Liver (tissue), 8 donors: ENCODE measurements at regions not wholly inside any gene's neighbourhood (a gene's known extent, or its start where the extent isn't known, plus 50 kb on each side); places are given as distances from the start of the nearest gene placed in this dataset.

Source experiments
- DNase-seq: peaks from one replicate; pipeline ENCODE4 v3.0.0-alpha.2; 2017; ENCODE audit warnings: low spot score
- H3K27ac ChIP-seq, 2 donors: one replicate each; pipeline ENCODE4 v1.7.0; 2013; ENCODE audit warnings: inconsistent platforms in 2 of 2, low read length in 2 of 2, control low read depth in 1 of 2, low read depth in 1 of 2, mild to moderate bottlenecking in 1 of 2
- H3K27me3 ChIP-seq, 4 donors: one replicate each; pipeline versions ENCODE4 v1.6.1 to v1.7.0; 2013; ENCODE audit warnings: low read length in 3 of 4, inconsistent platforms in 1 of 4, mild to moderate bottlenecking in 1 of 4, moderate library complexity in 1 of 4; ENCODE audit not compliant: control insufficient read depth in 4 of 4, insufficient read depth in 4 of 4
- H3K36me3 ChIP-seq, 4 donors: one replicate each; pipeline versions ENCODE4 v1.6.1 to v1.7.0; 2013; ENCODE audit warnings: low read length in 3 of 4, mild to moderate bottlenecking in 3 of 4, low read depth in 1 of 4, moderate library complexity in 1 of 4; ENCODE audit not compliant: control insufficient read depth in 4 of 4, insufficient read depth in 3 of 4
- H3K4me1 ChIP-seq, 4 donors: one replicate each; pipeline versions ENCODE4 v1.6.1 to v1.7.0; 2013; ENCODE audit warnings: low read length in 3 of 4, mild to moderate bottlenecking in 3 of 4, moderate library complexity in 1 of 4; ENCODE audit not compliant: control insufficient read depth in 4 of 4, insufficient read depth in 4 of 4
- H3K4me3 ChIP-seq, 3 donors: one replicate each; pipeline versions ENCODE4 v1.6.1 to v1.7.0; 2013; ENCODE audit warnings: low read length in 3 of 3, control low read depth in 1 of 3, low read depth in 1 of 3, mild to moderate bottlenecking in 1 of 3
- H3K9ac ChIP-seq, 2 donors: one replicate each; pipeline ENCODE4 v1.7.0; 2013; ENCODE audit warnings: low read length in 2 of 2, mild to moderate bottlenecking in 2 of 2, moderate library complexity in 2 of 2, control low read depth in 1 of 2, low read depth in 1 of 2
- H3K9me3 ChIP-seq, 4 donors: one replicate each; pipeline versions ENCODE4 v1.6.1 to v1.7.0; 2013; ENCODE audit warnings: low read length in 3 of 4; ENCODE audit not compliant: control insufficient read depth in 4 of 4
- EGR1 ChIP-seq, 2 donors: IDR thresholded peaks; 2 replicates each; pipeline ENCODE4 v1.6.1; 2016 to 2018; ENCODE audit warnings: antibody characterized with exemption in 2 of 2, low read depth in 2 of 2
- FOXA1 ChIP-seq: IDR thresholded peaks from 2 replicates; pipeline ENCODE4 v1.6.1; 2016; ENCODE audit warnings: antibody characterized with exemption
- FOXA2 ChIP-seq: IDR thresholded peaks from 2 replicates; pipeline ENCODE4 v1.6.1; 2016; ENCODE audit warnings: antibody characterized with exemption
- GABPA ChIP-seq, 2 donors: IDR thresholded peaks in 1 of 2; conservative IDR thresholded peaks in 1 of 2; 2 replicates each; pipeline ENCODE4 v1.6.1; 2016; ENCODE audit warnings: antibody characterized with exemption in 2 of 2, mild to moderate bottlenecking in 1 of 2, moderate library complexity in 1 of 2
- HNF4A ChIP-seq, 2 donors: conservative IDR thresholded peaks; 2 replicates each; pipeline ENCODE4 v1.6.1; 2016; ENCODE audit warnings: antibody characterized with exemption in 2 of 2, mild to moderate bottlenecking in 2 of 2
- HNF4G ChIP-seq: IDR thresholded peaks from 2 replicates; pipeline ENCODE4 v1.6.1; 2016; ENCODE audit warnings: antibody characterized with exemption
- JUND ChIP-seq, 2 donors: IDR thresholded peaks; 2 replicates each; pipeline ENCODE4 v1.6.1; 2016; ENCODE audit warnings: antibody characterized with exemption in 2 of 2
- NR2F2 ChIP-seq: IDR thresholded peaks from 2 replicates; pipeline ENCODE4 v1.6.1; 2016; ENCODE audit warnings: antibody characterized with exemption
- RAD21 ChIP-seq, 2 donors: IDR thresholded peaks; 2 replicates each; pipeline ENCODE4 v1.6.1; 2016; ENCODE audit warnings: antibody characterized with exemption in 2 of 2, mild to moderate bottlenecking in 2 of 2
- RXRA ChIP-seq, 2 donors: IDR thresholded peaks; 2 replicates each; pipeline ENCODE4 v1.6.1; 2017 to 2018; ENCODE audit warnings: antibody characterized with exemption in 2 of 2, mild to moderate bottlenecking in 1 of 2
- SP1 ChIP-seq: IDR thresholded peaks from 2 replicates; pipeline ENCODE4 v1.6.1; 2018; ENCODE audit warnings: antibody characterized with exemption, mild to moderate bottlenecking
- TAF1 ChIP-seq: conservative IDR thresholded peaks from 2 replicates; pipeline ENCODE4 v1.6.1; 2016; ENCODE audit warnings: antibody characterized with exemption, mild to moderate bottlenecking
- YY1 ChIP-seq: IDR thresholded peaks from 2 replicates; pipeline ENCODE4 v1.6.1; 2016; ENCODE audit warnings: antibody characterized with exemption, mild to moderate bottlenecking
- WGBS: extraction: QIAGEN DNeasy Blood & Tissue Kit; methylation state at CpG from one replicate; pipeline ENCODE4 v1.1.7; 2013; 5-methylcytosine and 5-hydroxymethylcytosine counted together
- TF ChIP-seq, protein P1 (sequence below): fragments of 150-350 bp; IDR thresholded peaks from 2 replicates; pipeline ENCODE4 v1.5.1; 2017; ENCODE audit warnings: improper control_type of control experiment, low read depth, low read length; ENCODE audit not compliant: missing input control
- TF ChIP-seq, protein P2 (sequence below): IDR thresholded peaks from 2 replicates; pipeline ENCODE4 v1.6.1; 2016; ENCODE audit warnings: antibody characterized with exemption, mild to moderate bottlenecking
- TF ChIP-seq, protein P3 (sequence below): IDR thresholded peaks from 2 replicates; pipeline ENCODE4 v1.6.1; 2016; ENCODE audit warnings: antibody characterized with exemption
- TF ChIP-seq, protein P4 (sequence below): IDR thresholded peaks from 2 replicates; pipeline ENCODE4 v1.6.1; 2016; ENCODE audit warnings: antibody characterized with exemption
- TF ChIP-seq, protein P5 (sequence below): IDR thresholded peaks from 2 replicates; pipeline ENCODE4 v1.6.1; 2016; ENCODE audit warnings: antibody characterized with exemption
- donor health status: healthy.
- donor health status: healthy.
- donor health status: healthy.
- donor health status: healthy.
- donor health status: healthy.

DNA sequence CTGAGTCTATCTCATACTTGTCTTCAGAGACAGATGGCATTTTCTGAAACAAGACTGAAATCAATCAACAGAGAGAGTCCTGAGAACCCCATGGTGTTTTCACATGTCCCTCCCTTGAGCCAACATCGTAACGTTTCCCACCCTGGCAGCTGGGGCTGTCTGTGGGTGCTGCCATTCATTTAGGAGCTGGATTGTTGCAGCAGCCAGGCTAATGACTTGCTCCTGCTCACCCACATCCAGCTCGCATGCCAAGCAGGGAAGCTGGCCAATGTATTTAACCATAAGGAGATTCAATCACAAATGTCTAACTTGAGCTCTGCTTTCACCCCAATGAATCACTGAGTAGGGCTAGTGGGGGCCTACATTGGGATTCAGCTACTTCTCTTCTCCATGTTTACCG is 146.1 kb downstream of the ADRA2A start:
- Histone ChIP-seq H3K4me3 (no peak overlapping the region), H3K4me1 (no peaks in the 10 kb centered on the region), H3K9ac (no peak overlapping the region), H3K27ac (no peak overlapping the region), H3K27me3 (peaks cover 0 to 7% (median 2%) of the 10 kb centered on the region in 4 donors), H3K36me3 (no peaks in the 10 kb centered on the region), H3K9me3 (peaks cover 0 to 1% (median 0%) of the 10 kb centered on the region in 4 donors)
- no peak for DNase-seq
- TF ChIP-seq RAD21 (IDR thresholded peaks at IDR 0.05) (no peak), FOXA1 (no peak), SP1 (no peak), YY1 (no peak), NR2F2 (no peak), EGR1 (IDR thresholded peaks at IDR 0.05; ENCODE audit: low read depth in 2 of 2) (no peak), HNF4A (conservative IDR thresholded peaks at IDR 0.05) (no peak), GABPA (IDR thresholded peaks at IDR 0.05 in 1 of 2, conservative IDR thresholded peaks at IDR 0.05 in 1 of 2) (no peak), HNF4G (no peak), TAF1 (no peak), FOXA2 (no peak), JUND (IDR thresholded peaks at IDR 0.05) (no peak), RXRA (IDR thresholded peaks at IDR 0.05) (no peak)
- TF ChIP-seq, protein P1, sequence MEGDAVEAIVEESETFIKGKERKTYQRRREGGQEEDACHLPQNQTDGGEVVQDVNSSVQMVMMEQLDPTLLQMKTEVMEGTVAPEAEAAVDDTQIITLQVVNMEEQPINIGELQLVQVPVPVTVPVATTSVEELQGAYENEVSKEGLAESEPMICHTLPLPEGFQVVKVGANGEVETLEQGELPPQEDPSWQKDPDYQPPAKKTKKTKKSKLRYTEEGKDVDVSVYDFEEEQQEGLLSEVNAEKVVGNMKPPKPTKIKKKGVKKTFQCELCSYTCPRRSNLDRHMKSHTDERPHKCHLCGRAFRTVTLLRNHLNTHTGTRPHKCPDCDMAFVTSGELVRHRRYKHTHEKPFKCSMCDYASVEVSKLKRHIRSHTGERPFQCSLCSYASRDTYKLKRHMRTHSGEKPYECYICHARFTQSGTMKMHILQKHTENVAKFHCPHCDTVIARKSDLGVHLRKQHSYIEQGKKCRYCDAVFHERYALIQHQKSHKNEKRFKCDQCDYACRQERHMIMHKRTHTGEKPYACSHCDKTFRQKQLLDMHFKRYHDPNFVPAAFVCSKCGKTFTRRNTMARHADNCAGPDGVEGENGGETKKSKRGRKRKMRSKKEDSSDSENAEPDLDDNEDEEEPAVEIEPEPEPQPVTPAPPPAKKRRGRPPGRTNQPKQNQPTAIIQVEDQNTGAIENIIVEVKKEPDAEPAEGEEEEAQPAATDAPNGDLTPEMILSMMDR = no peak
- TF ChIP-seq, protein P2, sequence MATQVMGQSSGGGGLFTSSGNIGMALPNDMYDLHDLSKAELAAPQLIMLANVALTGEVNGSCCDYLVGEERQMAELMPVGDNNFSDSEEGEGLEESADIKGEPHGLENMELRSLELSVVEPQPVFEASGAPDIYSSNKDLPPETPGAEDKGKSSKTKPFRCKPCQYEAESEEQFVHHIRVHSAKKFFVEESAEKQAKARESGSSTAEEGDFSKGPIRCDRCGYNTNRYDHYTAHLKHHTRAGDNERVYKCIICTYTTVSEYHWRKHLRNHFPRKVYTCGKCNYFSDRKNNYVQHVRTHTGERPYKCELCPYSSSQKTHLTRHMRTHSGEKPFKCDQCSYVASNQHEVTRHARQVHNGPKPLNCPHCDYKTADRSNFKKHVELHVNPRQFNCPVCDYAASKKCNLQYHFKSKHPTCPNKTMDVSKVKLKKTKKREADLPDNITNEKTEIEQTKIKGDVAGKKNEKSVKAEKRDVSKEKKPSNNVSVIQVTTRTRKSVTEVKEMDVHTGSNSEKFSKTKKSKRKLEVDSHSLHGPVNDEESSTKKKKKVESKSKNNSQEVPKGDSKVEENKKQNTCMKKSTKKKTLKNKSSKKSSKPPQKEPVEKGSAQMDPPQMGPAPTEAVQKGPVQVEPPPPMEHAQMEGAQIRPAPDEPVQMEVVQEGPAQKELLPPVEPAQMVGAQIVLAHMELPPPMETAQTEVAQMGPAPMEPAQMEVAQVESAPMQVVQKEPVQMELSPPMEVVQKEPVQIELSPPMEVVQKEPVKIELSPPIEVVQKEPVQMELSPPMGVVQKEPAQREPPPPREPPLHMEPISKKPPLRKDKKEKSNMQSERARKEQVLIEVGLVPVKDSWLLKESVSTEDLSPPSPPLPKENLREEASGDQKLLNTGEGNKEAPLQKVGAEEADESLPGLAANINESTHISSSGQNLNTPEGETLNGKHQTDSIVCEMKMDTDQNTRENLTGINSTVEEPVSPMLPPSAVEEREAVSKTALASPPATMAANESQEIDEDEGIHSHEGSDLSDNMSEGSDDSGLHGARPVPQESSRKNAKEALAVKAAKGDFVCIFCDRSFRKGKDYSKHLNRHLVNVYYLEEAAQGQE = no peak
- TF ChIP-seq, protein P3, sequence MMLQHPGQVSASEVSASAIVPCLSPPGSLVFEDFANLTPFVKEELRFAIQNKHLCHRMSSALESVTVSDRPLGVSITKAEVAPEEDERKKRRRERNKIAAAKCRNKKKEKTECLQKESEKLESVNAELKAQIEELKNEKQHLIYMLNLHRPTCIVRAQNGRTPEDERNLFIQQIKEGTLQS = no peak
- TF ChIP-seq, protein P4, sequence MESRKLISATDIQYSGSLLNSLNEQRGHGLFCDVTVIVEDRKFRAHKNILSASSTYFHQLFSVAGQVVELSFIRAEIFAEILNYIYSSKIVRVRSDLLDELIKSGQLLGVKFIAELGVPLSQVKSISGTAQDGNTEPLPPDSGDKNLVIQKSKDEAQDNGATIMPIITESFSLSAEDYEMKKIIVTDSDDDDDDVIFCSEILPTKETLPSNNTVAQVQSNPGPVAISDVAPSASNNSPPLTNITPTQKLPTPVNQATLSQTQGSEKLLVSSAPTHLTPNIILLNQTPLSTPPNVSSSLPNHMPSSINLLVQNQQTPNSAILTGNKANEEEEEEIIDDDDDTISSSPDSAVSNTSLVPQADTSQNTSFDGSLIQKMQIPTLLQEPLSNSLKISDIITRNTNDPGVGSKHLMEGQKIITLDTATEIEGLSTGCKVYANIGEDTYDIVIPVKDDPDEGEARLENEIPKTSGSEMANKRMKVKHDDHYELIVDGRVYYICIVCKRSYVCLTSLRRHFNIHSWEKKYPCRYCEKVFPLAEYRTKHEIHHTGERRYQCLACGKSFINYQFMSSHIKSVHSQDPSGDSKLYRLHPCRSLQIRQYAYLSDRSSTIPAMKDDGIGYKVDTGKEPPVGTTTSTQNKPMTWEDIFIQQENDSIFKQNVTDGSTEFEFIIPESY = no peak
- TF ChIP-seq, protein P5, sequence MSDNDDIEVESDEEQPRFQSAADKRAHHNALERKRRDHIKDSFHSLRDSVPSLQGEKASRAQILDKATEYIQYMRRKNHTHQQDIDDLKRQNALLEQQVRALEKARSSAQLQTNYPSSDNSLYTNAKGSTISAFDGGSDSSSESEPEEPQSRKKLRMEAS = no peak
- WGBS = 68% methylated on average over 4 of the region's 4 CpGs

DNA sequence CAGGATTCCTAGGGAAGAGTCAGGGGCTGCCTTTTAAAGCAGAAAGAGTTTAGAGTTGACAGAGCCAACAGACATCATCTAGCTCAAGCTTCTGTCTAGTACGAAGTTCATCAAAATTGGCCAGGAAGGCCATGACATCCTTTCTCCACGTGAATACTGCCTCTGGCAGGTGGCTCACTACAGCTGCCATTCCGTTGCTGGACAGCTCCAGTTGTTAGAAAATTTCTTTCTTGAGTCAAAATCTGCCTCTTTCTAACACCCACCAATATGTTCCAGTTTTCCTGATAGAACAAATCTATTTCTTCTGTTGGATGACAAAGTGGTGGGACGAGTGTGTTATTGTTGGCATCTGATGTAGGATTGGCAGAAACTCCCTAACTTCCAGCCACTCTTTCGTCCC is 154.9 kb downstream of the ADRA2A start:
- WGBS = 31% methylated on average over 5 of the region's 5 CpGs
- H3K9me3 ChIP-seq = no peaks in the 10 kb centered on the region
- peaks cover 0 to 3% (median under 1%) of the 10 kb centered on the region in 4 donors for H3K27me3 ChIP-seq
- H3K4me3 ChIP-seq = no peak overlapping the region
- no peak for DNase-seq
- H3K27ac ChIP-seq = no peak overlapping the region
- H3K36me3 ChIP-seq = no peaks in the 10 kb centered on the region
- no peak overlapping the region for H3K9ac ChIP-seq
- no peaks in the 10 kb centered on the region for H3K4me1 ChIP-seq
- TF ChIP-seq RAD21 (IDR thresholded peaks at IDR 0.05) = no peak
- TF ChIP-seq, protein P3 = no peak
- no peak for TF ChIP-seq HNF4A (conservative IDR thresholded peaks at IDR 0.05)
- TF ChIP-seq HNF4G = no peak
- no peak for TF ChIP-seq NR2F2
- TF ChIP-seq FOXA2 = no peak
- TF ChIP-seq, protein P4 = no peak
- TF ChIP-seq JUND (IDR thresholded peaks at IDR 0.05) = no peak
- TF ChIP-seq EGR1 (IDR thresholded peaks at IDR 0.05; ENCODE audit: low read depth in 2 of 2) = no peak
- TF ChIP-seq FOXA1 = no peak
- TF ChIP-seq, protein P5 = no peak
- no peak for TF ChIP-seq SP1
- TF ChIP-seq GABPA (IDR thresholded peaks at IDR 0.05 in 1 of 2, conservative IDR thresholded peaks at IDR 0.05 in 1 of 2) = no peak
- TF ChIP-seq RXRA (IDR thresholded peaks at IDR 0.05) = no peak
- TF ChIP-seq TAF1 = no peak
